GM18873 (cell line): ENCODE measurements at regions not wholly inside any gene's neighbourhood (a gene's known extent, or its start where the extent isn't known, plus 50 kb on each side); places are given as distances from the start of the nearest gene placed in this dataset.
"Not testable (repeated sequence)": the region's sequence is repeated elsewhere in the genome, so short reads cannot be mapped to it uniquely, and the experiment has no call there.

ENCODE experiments used
- ATAC-seq: cut with Tn5 transposase; IDR thresholded peaks from one replicate; pipeline ENCODE4 v1.9.1; 2021; ENCODE audit warnings: mild to moderate bottlenecking, moderate library complexity, moderate number of reproducible peaks; ENCODE audit not compliant: unreplicated experiment, low FRiP score

DNA sequence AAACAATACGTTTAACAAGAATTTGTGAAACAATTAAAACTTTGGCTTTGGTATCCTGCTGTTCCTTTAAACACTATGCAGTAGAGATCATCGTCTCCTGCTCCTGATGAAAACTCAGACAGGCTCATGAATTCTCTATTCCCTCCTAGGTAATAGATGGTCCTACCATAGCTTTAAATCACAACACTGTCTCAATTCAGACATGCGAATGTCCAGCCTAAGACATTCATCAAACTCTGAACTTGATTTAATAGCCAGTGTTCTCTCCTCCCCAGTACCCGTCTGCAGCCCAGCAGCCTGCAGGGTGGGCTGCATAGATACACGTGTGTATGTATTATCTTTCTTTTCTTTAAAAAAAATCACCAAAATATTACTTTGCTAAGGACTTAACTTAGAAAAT is 232.8 kb downstream of the TTLL2 start:
- ATAC-seq, result no peak

DNA sequence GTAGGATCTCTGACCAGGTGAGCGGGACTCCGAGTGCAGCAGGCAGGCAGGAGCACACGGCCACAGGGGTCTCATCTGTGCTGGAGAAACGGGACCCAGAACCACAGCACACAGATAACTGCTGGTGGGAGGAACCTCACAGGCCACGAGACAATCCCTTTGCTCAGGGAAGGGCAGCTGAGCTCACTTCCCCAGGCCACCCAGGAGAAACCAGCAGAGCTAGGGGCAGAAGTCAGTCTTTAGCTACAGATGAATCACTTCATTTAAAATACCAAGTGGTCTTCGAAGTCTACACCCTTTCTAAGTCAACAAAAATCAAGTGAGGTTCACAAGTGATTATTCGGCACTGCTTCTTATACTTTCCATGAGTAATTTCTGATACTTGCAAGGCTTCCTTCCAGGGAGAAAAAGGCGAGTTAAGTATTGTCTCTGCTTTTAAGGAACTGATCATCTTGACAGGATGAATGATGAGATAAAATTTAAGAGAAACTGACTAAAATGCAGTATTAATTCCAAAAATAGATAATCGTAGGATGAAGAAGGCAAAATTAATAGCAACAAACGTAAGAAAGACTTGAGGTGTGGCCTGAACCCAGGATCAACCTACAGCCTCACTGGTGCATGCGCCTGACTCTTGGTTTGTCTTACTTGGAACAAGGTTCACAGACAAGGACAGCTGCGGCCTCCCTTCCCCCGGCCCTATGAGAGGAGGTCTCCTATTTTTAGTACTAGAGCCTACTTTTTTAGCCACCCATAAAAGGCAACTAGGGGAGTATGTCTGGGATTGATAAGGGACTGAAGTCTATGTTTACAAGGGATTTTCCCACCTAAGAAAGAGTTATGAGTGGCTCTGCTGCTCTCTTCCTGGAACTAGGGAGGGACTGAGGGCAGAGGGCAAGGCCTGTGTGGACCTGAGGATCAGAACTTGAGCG is 233.6 kb downstream of the TTLL2 start:
- no peak for ATAC-seq

DNA sequence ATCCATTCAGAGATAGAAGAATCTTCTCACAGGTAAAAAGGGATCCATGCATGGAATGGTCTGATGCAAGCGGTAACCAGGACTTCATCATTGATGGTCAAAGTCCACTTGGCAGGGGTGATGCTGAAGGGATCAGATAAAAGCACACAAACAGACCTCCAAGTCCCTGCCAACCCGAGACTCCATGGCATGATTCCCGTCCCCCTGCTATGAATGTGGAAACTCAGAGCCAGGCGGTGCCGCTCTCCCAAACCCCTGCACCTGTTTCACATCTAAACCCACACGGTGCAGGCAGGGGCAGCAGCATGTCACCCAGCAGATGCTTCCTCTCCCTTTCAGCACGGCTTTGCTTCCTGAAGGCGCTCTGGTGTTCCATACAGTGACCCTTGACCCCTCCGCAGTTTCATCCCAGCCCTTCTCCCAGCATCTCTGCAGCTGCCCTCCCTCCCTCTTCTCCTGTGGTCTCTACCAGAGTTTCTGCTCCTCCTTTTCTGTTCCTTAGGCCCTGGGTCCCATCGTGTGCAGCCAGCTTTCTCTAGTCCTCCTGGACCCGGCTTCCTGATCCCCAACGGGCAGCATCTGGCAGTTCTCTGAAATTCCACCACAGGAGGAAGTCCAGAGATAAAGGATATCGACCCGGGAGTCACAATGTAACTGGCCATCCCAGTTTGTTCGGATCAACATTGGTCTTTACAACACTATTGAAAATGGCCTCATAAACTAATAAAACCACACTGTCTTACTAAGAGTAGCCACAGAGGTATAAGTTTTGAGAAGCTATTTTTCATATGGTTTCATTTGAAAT is 235.0 kb downstream of the TTLL2 start:
- no peak for ATAC-seq

DNA sequence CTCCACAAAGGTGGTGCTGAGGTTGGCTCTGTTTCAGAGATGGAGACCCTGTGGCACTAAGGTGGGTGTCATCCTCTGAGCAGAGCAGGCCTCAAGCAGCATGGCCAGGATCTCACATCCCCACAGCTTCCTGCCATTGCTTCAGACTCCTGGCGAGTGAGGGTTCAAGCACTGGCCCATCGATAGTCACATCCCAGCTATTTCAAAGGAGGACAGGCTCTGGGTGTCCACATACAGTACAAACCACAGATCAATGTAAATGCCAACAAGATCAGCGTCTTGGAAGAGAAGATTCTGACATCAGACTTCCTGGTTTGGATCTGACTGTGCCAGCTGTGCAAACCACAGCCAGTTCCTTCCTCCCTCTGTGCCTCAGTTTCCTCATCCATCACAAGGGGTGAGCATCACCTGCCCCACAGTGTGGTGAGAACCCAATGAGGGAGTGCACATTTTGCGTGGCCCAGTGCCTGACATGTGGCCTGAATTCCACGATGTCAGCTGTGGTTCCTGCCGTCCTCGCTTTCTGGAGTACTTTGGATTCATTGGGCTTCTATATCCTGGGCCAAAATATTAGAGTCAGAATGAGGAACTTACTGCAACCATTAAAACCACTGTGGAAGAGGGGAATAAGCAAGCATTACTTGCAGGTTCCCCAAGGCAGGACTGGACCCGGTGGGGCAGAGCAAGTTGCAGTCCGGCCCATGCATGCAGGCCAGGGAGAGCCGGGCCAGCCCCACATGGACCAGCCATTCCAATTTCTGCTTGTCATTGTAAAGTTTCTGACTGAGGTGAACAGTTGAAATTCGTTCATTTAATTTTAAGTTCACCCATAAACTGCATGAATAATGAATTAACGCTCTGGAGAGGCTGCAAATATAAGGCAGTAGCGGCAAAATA is 236.0 kb downstream of the TTLL2 start:
- no peak for ATAC-seq

DNA sequence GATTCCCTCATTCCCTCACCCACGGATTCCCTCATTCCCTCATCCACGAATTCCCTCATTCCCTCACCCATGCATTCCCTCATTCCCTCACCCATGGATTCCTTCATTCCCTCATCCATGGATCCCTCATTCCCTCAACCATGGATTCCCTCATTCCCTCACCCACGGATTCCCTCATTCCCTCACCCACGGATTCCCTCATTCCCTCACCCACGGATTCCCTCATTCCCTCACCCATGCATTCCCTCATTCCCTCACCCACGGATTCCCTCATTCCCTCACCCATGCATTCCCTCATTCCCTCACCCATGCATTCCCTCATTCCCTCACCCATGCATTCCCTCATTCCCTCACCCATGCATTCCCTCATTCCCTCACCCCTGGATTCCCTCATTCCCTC is 238.0 kb downstream of the TTLL2 start:
- not testable (repeated sequence) for ATAC-seq

DNA sequence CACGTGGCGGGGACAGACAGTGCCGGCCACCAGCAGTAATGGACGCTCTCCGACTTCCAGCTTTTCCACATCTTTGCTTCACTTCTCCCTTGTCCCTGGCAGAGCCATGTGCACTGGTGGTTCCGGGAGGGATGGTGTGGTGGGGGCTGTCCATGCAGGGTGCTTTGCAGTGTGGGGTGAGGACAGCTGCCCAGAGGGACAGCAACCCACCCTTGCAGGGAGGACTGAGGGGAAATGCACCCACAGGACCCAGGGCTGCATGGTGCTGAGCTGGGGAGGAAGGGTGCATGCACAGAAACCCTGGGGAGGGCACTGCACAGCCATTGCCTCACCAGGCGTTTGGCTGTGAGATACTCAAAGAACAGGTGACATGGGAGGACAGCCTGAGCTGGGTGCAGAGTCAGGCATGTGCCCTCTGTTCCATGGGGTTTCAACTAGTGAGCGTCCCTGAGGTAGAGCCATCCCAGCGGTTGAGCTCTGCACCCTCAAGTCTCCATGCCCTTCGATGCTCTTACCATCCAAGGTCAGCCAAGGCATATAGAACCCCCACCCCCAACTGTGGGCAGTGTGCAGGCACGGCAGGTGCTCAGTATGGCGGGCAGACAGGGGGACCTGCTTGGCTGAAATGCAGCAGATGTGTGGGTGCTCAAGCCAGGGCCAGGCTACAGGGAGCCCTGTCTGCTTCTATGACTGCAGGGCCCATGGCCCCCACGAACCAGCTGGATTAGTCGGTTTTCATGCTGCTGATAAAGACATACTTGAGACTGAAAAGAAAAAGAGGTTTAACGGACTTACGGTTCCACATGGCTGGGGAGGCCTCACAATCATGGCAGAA is 239.7 kb downstream of the TTLL2 start:
- ATAC-seq, result no peak

DNA sequence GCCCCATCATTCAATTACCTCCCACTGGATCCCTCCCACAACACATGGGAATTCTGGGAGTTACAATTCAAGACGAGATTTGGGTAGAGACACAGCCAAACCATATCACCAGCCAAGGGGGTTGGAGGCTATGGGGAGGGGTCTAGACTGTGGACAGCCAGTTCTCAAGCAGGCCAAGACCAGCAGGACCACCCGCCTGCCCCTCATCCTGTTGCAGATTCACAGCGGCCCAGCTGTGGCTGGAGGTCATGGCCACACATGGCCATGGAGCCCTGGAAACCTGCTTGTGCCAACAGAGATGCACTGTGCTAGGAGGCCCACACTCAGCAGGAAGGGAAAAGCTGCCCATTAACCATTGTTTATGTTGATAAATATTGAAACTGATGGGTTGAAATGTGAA is 240.5 kb downstream of the TTLL2 start:
- ATAC-seq, result no peak

DNA sequence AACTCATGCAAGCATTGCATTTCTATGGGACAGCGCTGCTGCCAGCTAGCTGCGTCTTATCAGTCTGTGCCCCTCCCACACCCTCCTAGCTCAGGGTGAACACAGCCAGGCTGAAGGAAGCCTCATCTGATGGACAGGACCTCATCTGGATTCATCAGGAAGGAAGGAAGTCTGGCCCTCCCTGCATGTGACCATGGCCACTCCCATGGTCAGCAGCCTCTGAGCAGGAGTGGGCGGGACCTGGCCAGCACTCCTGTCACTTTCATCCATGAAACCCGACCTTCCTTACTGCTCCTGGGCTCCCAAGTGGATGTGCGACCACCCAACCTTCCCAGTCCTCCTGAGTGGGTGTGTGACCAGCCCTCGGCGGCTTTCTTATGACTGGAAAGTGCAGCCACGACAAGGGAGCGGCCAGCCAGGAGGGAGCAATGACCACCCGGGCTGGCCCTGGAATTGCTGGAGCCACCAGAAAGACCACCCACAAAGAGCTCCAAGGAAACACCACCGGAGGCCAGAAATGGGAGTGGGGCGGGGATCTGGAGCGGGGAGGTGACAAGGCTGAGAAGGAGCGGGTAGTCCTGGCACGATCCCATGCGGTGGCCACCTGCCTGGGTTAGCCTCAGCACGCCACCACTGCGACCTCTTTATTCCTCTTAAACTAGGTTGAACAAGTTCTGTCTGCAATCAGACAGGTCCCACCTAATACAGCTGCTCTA is 241.2 kb downstream of the TTLL2 start:
- ATAC-seq, result no peak

DNA sequence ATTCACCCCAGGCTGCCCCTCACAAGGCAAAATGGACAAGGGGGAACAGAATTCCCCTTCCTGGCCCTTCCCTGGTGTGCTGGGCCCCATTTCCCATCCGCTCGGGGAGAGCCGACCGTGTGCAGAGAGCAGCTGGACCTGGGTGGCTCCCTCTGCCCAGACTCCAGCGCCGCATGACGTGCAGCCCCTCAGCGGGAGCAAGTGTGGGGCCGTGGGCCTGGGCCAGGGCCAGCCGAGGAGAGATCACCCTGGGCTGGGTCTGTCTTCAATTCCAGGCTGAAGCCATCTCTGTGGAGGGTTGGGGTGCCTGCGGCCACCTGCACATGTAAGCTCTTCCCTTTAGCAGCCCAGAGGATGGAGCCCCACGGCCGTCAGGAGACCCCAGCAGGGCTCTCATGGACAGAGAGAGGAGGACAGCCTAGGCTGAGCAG is 241.8 kb downstream of the TTLL2 start:
- no peak for ATAC-seq

DNA sequence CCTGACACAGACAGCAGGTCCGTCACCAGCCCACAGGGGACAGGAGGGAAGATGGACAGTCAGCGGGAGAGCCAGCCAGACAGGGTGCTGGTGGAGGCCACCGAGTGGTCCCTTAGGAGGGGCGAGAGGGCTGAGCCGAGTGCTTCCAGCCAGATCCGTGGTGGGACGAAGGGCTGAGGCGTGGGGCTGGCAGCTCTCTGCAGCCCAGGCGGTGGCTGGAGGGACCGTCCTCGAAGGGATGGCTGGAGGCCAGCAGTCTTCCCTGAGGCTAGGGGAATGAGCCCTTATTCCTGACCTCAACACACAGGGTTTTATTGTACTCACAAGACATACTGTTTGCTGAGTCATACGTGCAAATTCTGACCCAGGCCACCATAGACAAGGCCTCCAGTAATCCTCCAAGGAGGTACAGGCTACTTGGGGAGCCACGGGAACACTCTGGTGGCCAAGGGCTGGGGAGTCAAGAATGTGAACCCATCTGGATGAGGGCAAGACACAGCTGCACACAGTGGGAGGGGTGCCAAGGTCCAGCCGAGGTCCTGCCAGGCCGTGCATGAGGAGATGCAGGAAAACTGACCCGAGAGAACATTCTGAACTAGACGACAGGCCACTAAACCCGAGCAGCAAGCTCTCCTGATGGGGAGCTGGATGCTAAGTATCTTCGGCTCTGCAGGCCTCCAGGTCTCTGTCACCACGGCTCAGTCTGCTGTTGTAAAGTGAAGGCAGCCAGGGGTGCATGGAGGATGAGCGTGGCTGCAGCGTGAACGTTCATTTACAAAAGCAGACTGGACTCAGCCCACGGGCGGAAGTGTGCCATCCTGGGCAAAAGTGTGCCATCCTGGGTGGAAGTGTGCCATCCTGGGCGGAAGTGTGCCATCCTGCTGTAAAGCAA is 242.5 kb downstream of the TTLL2 start:
- ATAC-seq, result no peak

DNA sequence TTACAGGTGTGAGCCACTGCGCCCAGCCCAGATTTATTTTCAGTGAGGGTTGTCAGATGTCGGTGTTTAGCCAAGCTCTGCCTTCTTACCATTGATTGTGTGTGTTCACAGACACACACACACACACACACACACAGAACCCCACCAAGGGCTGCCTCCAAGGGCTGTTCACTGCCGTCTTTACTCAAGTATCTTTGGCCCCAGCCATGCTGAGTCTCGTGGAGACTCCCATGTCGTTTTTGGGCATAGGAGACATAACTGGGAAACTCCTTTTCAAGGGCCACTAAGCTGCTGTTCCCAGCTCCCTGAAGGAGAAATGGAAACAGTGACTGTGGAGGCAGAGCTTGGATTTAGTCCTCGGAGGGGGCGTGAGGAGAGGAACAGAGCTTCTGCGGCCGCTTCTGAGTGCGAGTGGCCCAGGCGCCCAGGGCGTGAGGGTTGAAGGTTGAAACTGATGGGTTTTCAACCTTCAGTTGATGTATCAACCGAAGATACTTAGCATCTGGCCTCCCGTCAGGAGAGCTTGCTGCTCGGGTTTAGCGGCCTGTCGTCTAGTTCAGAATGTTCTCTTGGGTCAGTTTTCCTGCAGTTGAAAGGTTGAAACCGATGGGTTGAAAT is 243.6 kb downstream of the TTLL2 start:
- ATAC-seq, result no peak

DNA sequence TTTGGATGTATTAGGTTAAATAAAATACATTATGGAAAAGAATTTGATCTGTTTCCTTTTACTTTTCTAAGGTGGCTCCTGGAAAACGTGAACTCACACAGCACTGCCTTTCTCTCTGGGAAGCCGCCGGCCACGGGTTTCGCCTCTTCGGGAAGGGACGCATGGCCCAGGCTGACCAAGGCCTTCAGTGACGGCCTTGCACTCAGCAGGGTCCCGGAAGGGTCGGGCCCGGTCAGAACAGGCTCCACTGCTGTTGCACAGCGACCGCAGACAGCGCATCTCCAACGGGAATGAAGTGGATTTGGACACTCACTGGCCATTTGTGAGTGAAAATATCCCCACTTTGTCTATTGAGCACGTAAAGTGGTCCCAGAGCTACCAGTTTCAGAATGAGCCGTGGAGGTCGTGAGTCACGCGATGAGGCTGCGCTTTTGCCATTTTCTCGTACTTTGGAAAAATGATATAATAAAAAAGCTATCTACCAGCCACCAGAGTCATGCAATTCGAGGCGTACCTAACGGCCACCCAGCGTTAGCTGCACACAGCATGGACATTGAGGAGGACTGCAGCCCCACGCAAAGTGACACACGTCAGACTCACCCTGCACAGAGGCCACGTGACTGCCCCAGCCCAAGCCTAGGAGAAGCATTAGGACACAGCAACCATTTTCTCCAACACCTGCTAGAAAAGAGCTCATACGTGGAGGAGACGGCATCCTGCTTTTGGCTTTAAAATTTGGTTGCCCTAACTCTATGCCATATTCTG is 244.3 kb downstream of the TTLL2 start:
- ATAC-seq, result no peak

DNA sequence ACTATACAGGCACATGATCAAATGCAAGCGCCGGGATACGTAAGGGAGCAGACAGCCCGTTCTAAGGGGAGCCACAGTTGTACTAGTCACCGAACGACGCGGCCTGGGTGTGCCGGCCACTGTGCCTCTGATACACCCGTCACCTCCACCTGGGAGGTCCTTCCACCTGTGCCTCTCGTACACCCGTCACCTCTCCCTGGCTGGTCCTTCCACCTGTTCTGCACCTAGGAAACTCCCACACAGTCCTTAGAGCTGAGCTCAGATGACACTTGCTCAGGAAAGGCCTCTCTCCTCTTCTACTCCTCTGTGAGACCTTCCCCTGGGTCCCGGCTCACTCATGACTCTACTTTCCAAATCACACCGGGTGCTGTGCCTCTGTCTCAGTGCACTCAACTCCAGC is 245.0 kb downstream of the TTLL2 start:
- ATAC-seq, result no peak

DNA sequence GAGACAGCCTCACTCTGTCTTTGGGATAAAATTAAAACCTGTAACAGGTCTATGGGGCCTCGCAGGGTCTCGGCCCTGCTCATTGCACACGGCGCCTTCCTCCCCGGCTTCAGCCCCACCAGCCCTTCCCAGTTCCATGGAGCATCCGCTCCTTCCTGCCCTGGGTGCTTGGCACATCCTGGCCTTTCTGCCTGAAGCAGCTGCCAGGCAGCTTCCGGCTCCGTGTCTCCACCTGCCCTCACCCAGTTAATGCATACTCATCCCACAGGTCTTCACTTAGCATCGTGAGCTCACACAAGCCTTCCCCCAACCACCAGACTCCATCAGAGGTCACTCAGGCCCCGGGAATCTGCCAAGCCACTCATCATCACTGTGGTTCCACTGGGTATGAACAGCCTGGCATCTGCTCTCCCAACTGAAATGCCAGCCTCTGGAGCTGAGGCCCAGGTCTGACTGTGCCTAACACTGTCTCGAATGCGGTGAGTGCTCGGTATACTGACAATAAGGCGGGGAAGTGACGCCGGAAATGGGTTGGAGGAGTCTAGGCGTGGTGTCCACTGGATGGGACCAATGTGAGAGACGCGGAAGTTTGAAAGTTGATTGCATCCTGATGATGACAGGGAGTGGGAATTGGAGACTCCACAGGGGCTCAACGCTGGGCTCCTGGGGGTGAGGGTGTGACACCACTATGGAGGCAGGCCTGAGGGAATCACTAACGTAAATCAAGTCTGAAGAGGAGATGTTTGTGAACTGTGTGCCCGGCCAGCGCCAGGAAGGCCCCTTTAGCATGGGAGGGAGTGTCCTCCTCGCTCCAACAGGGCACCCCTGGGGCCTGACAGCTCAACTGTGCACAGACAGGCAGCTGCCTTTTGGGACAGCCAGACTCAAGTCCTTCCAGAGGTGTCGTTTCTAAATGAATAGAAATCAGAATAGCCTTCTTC is 245.8 kb downstream of the TTLL2 start:
- no peak for ATAC-seq

DNA sequence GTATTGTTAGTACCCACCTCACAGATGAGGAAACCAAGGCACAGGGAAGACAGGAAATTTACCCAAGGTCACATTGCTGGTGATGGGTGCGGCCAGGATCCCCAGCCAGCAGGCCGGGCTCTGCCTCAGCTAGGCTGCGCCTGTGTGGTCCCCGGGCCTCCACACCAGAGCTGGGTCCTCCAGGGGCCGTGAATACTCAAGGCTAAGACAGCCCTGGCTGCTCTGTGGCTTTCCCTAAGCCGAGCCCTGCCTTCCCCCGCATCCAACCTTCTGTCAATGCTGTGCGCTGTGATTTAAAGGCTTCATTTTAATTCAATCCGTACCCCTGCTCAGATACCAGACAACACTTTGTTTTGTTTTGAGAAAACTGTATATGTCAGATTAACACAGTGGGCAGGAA is 246.7 kb downstream of the TTLL2 start:
- ATAC-seq, result no peak

DNA sequence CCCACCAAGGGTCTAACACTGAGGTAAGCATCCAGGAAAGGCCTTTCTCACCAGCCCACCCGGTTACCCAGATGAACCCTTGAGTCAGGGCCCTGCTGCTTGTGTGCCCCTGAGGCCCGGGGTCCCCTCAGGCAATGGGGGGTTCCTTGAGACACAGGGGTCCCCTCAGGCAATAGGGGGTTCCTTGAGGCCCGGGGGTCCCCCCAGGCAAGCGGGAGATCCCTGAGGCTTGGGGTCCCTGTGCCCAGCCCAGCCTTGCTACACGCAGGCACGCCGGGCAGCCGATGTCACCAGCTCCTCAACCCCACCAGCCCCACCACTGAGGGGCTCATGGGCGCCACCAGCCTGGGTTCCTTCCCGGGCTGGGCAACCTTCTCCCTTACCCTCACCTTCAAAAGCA is 247.2 kb downstream of the TTLL2 start:
- ATAC-seq, result no peak
